Skeletal muscle satellite cell (primary cell): ENCODE measurements at regions not wholly inside any gene's neighbourhood (a gene's known extent, or its start where the extent isn't known, plus 50 kb on each side); places are given as distances from the start of the nearest gene placed in this dataset.

Experiments
- H3K27me3 ChIP-seq: 2 replicates; pipeline ENCODE4 v1.7.0; 2013; ENCODE audit warnings: low read length; ENCODE audit not compliant: control insufficient read depth, insufficient read depth
- H3K36me3 ChIP-seq: 2 replicates; pipeline ENCODE4 v1.7.0; 2013; ENCODE audit warnings: mild to moderate bottlenecking, control low read depth, low read length; ENCODE audit not compliant: insufficient read depth
- H3K4me1 ChIP-seq: 2 replicates; pipeline ENCODE4 v1.7.0; 2013; ENCODE audit warnings: low read length; ENCODE audit not compliant: control insufficient read depth, insufficient read depth
- H3K4me2 ChIP-seq: 2 replicates; pipeline ENCODE4 v1.7.0; 2013; ENCODE audit warnings: mild to moderate bottlenecking, low read length
- H3K4me3 ChIP-seq: 2 replicates; pipeline ENCODE4 v1.7.0; 2013; ENCODE audit warnings: low read length
- H3K9ac ChIP-seq: 2 replicates; pipeline ENCODE4 v1.7.0; 2013; ENCODE audit warnings: mild to moderate bottlenecking, low read depth, low read length, moderate library complexity
- H3K9me3 ChIP-seq: replicated peaks from 2 replicates; pipeline ENCODE4 v1.7.0; 2013; ENCODE audit warnings: mild to moderate bottlenecking, control low read depth, low read length

DNA sequence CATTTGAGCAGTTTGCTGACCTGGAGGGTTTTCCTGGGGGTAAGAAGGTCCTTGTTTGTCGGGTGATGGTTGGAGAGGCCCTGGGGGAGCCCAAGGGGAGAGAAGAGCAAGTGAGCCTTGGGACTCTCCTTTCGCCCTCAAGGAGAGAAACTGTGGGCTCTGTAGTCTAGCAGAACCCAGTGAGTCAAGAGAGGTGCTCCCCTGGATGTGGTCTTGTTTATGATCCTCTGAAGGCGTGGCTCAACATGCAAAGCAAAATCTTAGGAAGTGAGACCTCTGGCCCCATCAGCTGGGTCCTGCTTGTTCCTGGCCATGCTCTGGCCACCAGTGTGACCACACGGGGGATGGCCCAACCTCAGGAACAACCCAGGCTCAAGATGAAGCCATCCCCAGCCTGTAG, 66.5 kb upstream of the ALX4 start:
- H3K4me3 ChIP-seq, result no peak overlapping the region
- no peaks in the 10 kb centered on the region for H3K4me1 ChIP-seq
- no peaks in the 10 kb centered on the region for H3K9me3 ChIP-seq
- H3K9ac ChIP-seq, result no peak overlapping the region
- H3K27me3 ChIP-seq, result peaks cover 38% of the 10 kb centered on the region
- no peak overlapping the region for H3K4me2 ChIP-seq
- H3K36me3 ChIP-seq, result no peaks in the 10 kb centered on the region

DNA sequence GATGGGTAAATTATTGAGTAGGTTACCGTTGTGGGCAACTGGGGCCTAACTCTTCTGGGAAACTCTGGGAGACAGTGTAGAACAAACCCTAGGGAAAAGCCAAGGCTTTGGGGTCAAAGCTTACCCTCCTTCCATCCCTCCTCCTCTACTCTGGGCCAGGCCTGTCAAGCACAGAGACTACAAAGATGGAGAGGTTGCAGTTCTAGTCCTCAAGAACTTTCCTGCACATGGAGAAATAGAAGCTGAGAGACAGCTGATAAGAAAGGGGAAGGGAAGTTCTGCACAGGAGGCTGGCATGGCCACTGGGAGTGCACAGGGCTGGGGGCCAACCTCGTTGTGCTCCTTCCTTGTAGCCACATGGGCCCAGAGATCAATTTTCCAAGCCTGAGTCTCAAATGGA, 67.2 kb upstream of the ALX4 start:
- no peak overlapping the region for H3K4me3 ChIP-seq
- no peaks in the 10 kb centered on the region for H3K36me3 ChIP-seq
- no peaks in the 10 kb centered on the region for H3K9me3 ChIP-seq
- H3K4me1 ChIP-seq, result no peaks in the 10 kb centered on the region
- H3K27me3 ChIP-seq, result peaks cover 45% of the 10 kb centered on the region
- H3K9ac ChIP-seq, result no peak overlapping the region
- H3K4me2 ChIP-seq, result no peak overlapping the region

DNA sequence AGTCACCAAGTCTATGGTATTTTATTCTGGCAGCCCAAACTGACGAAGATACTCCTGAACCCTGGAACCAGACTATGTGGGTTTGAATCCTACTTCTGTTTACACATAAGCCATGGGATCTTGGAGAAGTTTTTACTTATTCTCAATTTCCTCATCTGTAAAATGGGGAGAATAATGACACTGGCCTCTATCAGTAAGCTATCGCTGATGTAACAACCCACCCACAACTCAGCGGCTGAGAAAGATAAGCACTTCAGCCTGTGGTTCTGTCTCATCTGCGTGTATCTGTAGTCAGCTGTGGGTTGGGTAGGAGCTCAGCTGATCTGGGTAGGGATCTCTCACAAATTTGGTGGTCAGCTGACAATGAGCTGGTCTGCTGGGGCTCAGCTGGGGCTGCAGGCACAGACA, 68.0 kb upstream of the ALX4 start:
- no peak overlapping the region for H3K4me3 ChIP-seq
- H3K9me3 ChIP-seq, result no peaks in the 10 kb centered on the region
- H3K36me3 ChIP-seq, result no peaks in the 10 kb centered on the region
- H3K27me3 ChIP-seq, result peaks cover 49% of the 10 kb centered on the region
- H3K4me2 ChIP-seq, result no peak overlapping the region
- H3K4me1 ChIP-seq, result no peaks in the 10 kb centered on the region
- no peak overlapping the region for H3K9ac ChIP-seq

DNA sequence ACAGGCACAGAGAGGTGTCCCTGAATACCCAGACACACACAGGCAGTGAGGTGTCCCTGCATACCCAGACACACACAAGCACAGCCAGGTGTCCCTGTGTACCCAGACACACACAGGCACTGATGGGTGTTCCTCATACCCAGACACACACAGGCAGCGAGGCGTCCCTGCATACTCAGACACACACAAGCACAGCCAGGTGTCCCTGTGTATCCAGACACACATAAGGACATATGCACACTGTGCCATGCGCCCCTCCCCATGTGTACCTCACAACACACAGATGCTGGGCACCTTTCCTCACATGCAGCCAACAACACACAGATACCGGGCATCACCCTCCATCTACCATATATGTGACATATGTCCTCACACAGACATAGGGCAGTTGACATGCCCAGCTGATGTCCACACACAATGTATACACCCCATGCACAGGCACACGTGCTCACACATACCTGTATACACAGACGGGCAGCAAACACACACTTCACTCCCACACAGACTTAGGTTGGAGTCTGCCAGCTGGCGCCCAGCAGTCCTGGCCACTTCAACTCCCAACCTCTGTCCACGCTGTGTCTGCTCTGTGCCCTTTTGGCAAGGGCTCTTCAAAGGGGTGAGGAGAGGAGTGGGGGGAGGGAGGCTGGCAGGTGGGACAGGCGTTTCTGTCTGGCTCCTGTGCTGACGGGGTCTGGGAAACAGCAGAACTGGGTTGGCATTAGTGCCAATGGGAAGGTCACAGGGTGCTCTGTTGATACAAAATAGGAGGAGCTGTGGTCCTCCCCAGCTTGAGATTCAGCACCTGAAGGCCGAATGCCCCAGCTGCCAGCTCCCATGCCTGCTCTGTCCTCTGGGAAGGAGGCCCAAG, 69.4 kb upstream of the ALX4 start:
- H3K27me3 ChIP-seq, result peaks cover 54% of the 10 kb centered on the region
- H3K4me1 ChIP-seq, result no peaks in the 10 kb centered on the region
- no peak overlapping the region for H3K9ac ChIP-seq
- no peaks in the 10 kb centered on the region for H3K36me3 ChIP-seq
- no peak overlapping the region for H3K4me3 ChIP-seq
- no peaks in the 10 kb centered on the region for H3K9me3 ChIP-seq
- H3K4me2 ChIP-seq, result no peak overlapping the region

DNA sequence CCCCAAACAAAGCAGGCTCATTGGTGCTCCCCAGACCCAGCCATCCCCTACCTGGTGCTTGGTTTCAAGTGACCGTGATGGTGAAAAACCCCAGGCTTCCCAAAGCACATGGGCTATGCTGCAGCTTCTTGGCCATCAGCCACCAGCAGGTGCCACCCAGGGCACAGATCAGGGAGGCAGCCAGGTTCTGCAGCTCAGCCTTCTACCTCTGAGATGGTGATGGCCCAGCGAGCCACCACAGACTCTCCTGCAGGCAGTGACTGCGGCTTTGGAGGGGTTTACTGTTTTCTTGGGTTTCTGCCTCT, 70.0 kb upstream of the ALX4 start:
- no peaks in the 10 kb centered on the region for H3K9me3 ChIP-seq

DNA sequence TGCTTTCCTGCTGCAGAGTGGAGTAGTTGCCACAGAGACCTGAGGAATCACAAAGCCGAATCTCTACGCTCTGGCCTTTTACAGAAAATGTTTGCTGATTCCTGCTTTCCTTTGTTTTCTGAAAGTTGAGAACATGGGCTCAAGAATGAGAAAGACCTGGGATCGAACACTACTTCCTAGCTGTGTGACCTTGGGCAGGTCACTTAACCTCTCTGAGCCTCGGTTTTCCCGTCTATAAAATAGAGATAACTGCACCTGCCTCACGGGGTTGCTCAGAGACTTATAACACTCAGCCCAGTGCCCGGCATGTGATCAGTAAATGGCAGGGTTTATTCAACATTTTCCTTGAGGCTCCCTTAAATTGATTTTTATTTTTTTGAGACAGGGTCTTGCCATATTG, 70.9 kb upstream of the ALX4 start:
- H3K4me1 ChIP-seq, result no peaks in the 10 kb centered on the region
- H3K4me3 ChIP-seq, result no peak overlapping the region
- peaks cover 57% of the 10 kb centered on the region for H3K27me3 ChIP-seq
- H3K9me3 ChIP-seq, result no peaks in the 10 kb centered on the region
- H3K4me2 ChIP-seq, result no peak overlapping the region
- no peaks in the 10 kb centered on the region for H3K36me3 ChIP-seq
- H3K9ac ChIP-seq, result no peak overlapping the region

More for the DNA sequence above, 70.0 kb upstream of the ALX4 start:
- no peak overlapping the region for H3K4me2 ChIP-seq
- no peak overlapping the region for H3K4me3 ChIP-seq
- no peak overlapping the region for H3K9ac ChIP-seq
- H3K27me3 ChIP-seq, result peaks cover 56% of the 10 kb centered on the region
- H3K4me1 ChIP-seq, result no peaks in the 10 kb centered on the region
- no peaks in the 10 kb centered on the region for H3K36me3 ChIP-seq

DNA sequence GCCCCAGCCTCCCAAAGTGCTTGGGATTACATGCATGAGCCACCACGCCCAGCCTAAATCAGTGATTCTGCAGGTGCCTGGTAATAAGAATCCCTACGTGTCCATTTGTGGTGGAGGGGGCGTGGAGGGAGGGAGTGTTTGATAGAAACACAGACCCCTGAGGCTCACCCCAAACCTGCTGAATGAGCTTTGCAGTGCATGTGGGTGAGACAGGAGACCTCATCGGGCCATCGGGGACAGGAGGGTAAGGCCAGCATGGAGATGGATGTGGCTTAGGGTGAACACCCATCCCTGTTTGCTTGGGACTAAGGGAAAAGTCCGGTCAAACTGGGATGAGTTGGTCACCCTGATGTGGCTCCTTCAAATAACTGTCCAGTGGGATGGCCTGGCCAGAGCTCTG, 71.3 kb upstream of the ALX4 start:
- H3K4me2 ChIP-seq, result no peak overlapping the region
- H3K9me3 ChIP-seq, result no peaks in the 10 kb centered on the region
- no peak overlapping the region for H3K4me3 ChIP-seq
- no peaks in the 10 kb centered on the region for H3K36me3 ChIP-seq
- H3K27me3 ChIP-seq, result peaks cover 59% of the 10 kb centered on the region
- no peak overlapping the region for H3K9ac ChIP-seq
- no peaks in the 10 kb centered on the region for H3K4me1 ChIP-seq

DNA sequence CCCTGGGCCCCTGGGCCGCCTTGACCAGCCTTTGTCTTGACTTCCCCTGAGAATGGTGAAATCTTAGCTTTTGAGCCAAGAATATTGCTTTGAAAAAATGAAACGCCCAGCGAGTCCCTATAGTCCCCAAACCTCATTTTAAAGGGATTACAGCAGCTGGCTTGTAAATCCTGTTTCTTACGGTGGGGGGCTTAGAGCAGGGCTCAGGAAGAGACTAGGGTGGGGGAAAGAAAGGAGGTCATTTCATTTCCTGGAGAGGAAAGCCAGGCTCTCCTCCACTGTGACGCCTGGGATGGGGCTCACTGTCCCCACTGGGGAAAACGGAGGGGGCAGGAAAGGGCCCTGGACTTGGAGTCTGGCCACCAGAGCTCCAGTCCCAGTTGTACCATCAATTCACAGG, 72.2 kb upstream of the ALX4 start:
- H3K27me3 ChIP-seq, result peaks cover 62% of the 10 kb centered on the region
- H3K4me3 ChIP-seq, result no peak overlapping the region
- no peaks in the 10 kb centered on the region for H3K9me3 ChIP-seq
- no peak overlapping the region for H3K4me2 ChIP-seq
- H3K9ac ChIP-seq, result no peak overlapping the region
- H3K36me3 ChIP-seq, result no peaks in the 10 kb centered on the region
- no peaks in the 10 kb centered on the region for H3K4me1 ChIP-seq

DNA sequence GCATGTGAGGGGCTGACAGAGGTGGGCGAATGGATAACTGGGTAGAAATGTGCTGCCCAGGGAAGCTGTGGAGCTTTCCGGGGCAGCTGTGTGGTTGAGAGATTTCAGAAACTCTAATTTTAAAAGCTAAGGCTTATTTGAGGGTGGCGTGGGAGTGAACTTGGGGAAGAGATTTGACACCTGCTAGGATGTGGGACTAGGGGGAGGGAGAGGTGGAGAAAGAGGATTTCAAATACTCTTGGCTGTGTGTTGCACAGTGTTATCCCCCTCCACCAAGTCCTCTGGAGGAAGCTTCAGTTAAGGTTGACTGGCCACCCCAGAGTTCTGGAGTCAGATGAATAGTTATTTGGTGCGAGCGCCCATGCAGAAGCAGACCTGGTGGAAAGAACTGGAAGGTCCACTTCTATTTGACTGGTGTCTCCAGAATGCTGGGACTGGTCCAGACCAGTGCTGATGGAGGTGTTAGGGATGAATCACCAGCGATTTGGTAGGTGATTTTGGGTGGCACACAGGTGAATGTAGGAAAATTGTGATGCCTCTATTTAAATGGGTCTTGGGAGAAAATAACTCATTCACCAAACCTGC, 72.8 kb upstream of the ALX4 start:
- Histone ChIP-seq H3K4me1 (no peaks in the 10 kb centered on the region), H3K4me3 (no peak overlapping the region), H3K27me3 (peaks cover 64% of the 10 kb centered on the region), H3K9me3 (no peaks in the 10 kb centered on the region), H3K9ac (no peak overlapping the region), H3K4me2 (no peak overlapping the region), H3K36me3 (no peaks in the 10 kb centered on the region)

DNA sequence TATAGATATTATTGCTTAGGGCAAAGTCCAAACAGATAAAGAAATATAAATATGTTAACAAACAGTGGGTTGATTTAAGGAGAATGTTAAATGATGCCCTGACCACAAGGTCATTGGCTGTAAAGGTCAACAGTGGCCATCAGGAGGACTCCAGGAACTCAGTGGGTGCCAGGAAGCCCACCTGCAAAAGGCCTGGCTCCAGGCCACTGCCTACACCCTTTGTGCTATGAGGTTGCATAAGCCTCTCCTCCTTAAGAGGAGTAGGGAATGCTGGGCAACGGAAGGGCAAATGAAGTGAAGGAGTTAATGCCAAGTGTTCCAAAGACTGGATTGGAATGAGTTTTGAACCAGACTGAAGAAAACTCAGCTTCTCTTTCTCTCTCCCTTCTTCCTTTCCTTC, 73.3 kb upstream of the ALX4 start:
- Histone ChIP-seq H3K4me2 (no peak overlapping the region), H3K9me3 (no peaks in the 10 kb centered on the region), H3K4me3 (no peak overlapping the region), H3K9ac (no peak overlapping the region), H3K4me1 (no peaks in the 10 kb centered on the region), H3K27me3 (peaks cover 64% of the 10 kb centered on the region), H3K36me3 (no peaks in the 10 kb centered on the region)

DNA sequence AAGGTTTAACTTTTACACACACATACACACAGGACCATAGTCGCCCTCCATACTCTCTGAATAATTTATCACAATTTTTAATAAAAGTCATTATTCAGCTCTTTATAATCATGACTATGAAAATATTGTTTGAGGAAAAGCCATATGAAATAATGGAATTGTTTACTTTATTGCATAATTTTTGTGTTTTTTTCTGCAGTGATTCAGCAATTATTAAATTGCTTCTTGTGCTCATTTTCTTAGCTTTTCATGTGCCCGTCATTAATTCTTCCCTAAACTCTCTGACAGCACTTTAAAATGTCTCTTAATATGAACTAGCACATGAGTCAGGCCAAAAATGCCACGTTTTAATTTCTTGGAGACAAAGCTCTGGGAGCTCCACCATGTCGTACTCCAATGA, 77.5 kb upstream of the ALX4 start:
- Histone ChIP-seq H3K4me1 (no peaks in the 10 kb centered on the region), H3K9me3 (no peaks in the 10 kb centered on the region), H3K27me3 (peaks cover 44% of the 10 kb centered on the region), H3K36me3 (no peaks in the 10 kb centered on the region), H3K9ac (no peak overlapping the region), H3K4me3 (no peak overlapping the region), H3K4me2 (no peak overlapping the region)

DNA sequence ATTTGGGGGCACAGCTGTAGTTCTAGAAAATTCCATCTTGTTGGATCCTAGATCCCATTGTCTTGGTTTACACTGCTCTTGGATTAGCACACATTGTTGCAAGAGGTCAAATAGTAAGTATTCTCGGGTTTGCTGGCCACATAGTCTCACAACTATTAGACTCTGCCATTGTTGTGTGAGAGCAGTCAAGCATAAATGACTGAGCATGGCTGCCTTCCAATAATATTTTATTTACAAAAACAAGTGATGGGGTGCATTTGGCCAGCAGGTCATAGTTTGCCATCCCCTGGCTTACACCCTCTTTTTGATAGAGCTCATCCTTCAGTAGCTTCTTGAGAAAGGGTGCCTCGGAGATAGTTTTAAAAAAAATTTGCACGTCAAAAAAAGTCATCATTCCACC, 77.9 kb upstream of the ALX4 start:
- no peaks in the 10 kb centered on the region for H3K4me1 ChIP-seq
- H3K4me2 ChIP-seq, result no peak overlapping the region
- no peak overlapping the region for H3K4me3 ChIP-seq
- no peaks in the 10 kb centered on the region for H3K9me3 ChIP-seq
- no peaks in the 10 kb centered on the region for H3K36me3 ChIP-seq
- peaks cover 43% of the 10 kb centered on the region for H3K27me3 ChIP-seq
- no peak overlapping the region for H3K9ac ChIP-seq
